ENCODE measurements at regions not wholly inside any gene's neighbourhood (a gene's known extent, or its start where the extent isn't known, plus 50 kb on each side); places are given as distances from the start of the nearest gene placed in this dataset.

- no peak for DNase-seq
These were observed 51.0 kb upstream of the VEGFC start for GRCh38 chr4:176843710-176844109.

GRCh38 chr4:176844448-176844847, 51.7 kb upstream of the VEGFC start:
- DNase-seq, result no peak

- no peak for DNase-seq
These were observed 52.9 kb upstream of the VEGFC start for GRCh38 chr4:176845636-176846035.

GRCh38 chr4:176849076-176849475, 56.4 kb upstream of the VEGFC start:
- DNase-seq, result no peak

DNA sequence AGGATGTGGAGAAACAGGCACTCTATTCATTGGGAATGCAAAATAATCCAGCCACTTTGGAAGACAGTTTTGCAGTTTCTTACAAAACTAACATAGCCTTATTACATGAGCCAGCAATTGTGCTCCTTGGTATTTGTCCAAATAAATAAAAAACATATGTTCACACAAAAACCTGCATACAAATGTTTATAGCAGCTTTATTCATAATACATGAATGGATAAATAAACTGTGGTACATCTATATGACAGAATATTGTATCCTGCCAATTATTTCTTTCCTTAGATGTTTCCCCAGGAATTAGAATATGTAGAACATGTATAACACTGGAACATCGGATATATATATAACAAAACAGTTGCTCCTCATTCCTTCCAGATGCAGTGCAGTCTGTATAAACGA, 57.7 kb upstream of the VEGFC start:
- no peak for DNase-seq

- DNase-seq, result no peak
These were observed 63.7 kb upstream of the VEGFC start for GRCh38 chr4:176856421-176856820.

DNA sequence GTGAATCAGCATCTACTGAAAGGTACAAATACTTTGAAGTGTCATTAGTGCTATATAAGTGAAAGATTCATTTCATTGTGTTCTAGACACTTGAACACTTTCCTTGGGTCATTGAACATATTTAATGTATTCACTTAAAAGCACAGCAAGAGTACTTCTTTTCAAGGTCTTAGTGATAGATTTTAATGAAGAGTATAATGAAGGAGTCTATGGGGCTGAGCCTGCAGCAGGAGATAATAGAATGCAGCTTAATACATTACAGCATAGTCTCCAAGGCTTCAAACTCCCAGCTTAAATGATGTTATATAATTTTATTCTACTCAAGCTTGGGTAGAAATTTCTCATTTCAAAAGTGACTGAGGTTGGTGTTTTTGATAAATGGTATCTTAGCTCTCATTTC, 66.1 kb upstream of the VEGFC start:
- no peak for DNase-seq

DNA sequence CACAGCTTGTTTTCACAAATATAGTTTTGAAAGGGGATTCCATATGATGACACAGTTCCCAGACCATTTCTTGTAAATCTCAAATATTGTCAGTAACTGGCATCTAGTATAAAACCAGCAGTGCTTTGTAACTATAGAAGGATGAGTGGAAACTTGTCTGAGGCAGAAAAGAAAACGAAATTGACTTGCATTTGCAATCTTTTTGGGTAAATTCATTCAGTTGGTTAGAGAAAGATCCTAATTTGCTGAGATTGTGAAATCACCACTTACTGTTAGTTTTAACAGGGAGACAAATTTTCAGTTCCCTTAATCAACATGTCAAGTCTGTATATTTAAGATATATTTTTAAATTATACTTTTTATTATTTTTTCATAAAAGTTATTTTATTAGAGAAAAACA, 71.5 kb upstream of the VEGFC start:
- DNase-seq, result no peak

DNA sequence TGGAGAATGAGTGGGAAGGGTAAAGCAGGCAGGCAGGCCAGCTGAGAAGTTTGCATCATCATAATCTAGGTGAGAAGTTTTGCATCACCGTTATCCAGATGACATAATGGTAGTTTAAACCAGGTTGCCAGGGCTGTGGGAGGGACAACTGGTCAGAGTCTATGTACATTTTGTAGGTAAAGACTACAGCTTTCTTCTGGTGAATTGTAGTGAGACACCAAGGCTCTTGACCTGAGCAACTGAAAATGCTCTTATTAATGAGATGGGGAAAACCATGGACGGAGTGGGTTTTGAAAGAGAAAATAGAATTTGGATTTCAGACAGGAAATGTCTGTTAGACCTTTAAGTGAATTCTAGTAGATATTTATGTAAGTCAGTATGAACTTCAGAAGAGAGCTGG, 76.0 kb upstream of the VEGFC start:
- no peak for DNase-seq

- no peak for DNase-seq
These were observed 79.7 kb upstream of the VEGFC start for GRCh38 chr4:176872461-176872860.

DNA sequence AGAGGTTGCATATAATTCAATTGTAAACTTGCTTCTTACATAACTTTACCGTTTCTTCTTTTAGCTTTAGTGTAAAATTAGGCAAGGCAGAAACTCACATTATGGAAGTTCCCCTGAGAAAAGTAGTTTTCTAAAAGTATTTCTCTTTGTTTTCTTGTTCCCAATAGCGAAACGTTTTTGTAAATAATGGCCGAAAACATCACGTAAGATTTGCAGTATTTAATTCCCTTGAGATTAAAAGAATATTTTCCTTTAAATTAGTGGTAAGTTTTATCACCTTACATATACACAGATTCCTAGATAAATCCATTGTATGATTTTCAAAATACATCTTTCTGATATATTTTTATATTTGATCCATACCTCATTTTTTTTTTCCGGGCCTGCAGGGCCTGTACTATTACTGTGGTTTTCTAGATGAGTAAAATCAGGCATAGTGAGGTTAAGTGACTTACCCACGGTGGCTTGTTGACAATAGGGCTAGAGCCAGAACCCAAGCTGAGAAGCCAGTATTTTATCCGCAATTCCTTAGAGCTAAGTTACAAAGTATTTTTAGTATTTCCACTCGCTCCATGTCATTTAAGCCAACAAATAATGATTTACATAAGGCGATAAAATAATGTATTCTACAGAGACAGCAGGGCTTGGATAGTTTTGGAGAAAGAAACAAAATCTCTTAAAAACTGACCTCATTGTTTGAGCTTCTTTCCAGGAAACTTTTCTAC, 82.2 kb upstream of the VEGFC start:
- peak; percentile 41 for DNase-seq

DNA sequence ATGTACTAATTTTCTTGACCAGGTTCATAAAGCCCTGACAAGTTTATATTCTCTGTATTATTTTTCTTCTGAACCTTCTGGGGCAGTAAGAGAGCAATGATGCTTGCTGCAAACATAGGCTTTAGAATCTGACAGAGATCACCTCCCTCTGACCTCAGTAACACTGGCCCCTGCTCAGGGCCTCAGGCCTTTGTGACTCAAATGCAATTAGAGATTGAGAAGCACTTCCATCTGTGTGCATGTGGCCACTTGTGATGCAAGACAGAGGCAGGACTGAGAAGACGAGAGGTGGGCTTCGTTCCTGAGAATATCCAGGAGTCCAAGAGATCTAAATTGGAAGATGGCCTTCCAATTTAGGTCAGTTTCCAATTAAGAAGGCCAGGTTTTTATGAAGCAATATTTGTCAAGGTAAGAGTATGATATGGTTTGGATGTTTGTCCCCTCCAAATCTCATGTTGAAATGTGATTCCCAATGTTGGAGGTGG, 82.8 kb upstream of the VEGFC start:
- DNase-seq, result peak; percentile 41

DNA sequence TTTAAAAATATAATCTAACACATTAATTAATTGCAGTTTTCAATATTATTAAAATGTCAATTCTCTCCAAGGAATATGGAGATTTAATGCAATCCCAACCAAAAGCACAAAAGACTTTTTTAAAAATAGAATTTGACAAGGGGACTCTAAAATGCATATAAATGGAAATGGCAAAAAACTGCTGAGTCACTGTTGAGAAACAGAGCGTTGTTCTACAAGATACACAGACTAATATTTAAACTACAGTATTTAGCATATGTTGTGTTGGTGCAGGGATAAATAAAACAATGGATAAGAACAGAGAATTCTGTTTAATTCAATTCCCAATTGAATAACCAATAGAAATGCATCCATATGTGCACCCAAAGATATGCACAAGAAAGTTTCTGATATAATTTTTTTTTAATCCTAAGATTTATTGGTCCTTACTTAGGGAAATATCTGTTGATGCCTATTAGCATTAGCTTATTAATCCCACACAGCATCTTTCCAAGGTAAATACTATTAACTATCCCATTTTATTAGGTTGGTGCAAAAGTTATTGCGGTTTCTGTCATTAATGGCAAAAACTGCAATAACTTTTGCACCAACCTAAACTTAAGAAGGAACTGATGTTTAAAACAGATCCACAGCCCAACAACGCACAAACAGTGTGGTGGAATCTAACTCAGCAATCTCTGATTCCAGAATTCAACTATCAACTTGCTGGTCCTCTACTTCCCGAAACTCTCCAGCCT, 86.8 kb upstream of the VEGFC start:
- no peak for DNase-seq

DNA sequence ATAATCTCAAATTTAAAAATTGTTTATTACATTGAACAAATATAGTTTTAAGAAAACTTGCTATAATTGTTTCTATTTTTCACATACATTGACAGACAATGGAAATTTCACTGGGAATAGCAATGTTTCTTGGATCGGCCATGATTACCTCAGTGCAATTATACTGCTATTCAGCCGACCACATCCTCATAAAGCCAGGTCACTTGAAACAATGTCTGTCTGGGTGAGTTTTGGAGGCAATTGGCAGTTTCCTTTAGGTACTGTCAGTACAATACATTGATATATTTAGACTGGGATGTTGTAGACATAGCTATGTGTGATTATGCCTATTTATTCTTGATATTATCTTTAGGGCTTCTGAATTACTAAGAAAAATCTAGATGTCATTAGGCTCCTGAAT, 89.5 kb upstream of the VEGFC start:
- no peak for DNase-seq

- no peak for DNase-seq
These were observed 90.4 kb upstream of the VEGFC start for GRCh38 chr4:176883108-176883550.

GRCh38 chr4:176883681-176884418, 91.1 kb upstream of the VEGFC start:
- no peak for DNase-seq

- DNase-seq, result no peak
These were observed 92.5 kb upstream of the VEGFC start for GRCh38 chr4:176885224-176885623.

DNA sequence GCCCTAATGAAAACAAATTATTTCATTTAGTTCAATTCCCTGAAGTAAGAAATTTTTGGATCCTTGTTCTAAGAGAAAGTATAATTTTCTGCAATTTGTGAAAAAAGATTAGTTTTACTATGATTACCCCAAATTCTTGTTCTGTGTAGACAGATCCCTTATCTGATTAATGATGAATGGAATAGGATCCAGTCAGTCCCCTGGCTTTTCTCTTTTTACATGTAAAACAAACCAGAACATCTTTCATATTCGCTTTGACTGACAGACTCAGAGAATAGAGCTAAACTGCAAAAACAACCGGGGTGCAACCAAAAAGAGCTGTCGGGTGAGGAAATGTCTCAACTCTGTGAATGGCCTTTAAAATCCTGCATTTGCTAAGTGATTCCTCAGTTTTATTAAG, 93.4 kb upstream of the VEGFC start:
- no peak for DNase-seq

DNA sequence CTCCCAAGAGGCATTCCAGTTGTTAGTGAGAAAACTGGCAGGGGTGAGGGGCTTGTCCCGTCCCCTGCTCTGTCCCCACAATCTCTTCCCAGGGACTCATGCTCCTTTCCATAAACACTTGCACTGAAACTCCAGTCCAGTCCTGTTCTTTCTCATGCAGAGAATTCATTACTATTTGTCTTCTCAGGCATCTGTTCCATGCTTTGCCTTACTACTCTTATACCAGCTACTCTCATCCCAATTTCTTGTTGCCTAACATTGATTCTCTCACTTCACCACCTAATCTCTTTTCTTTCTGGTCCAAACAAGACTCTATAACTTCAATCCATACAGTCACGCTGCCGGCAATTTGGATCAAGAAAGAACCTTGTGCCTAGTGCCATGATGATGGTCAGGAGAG, 97.1 kb upstream of the VEGFC start:
- no peak for DNase-seq

GRCh38 chr4:176894498-176894897, 101.8 kb upstream of the VEGFC start:
- DNase-seq, result no peak

GRCh38 chr4:176896211-176896610, 103.5 kb upstream of the VEGFC start:
- DNase-seq, result no peak

GRCh38 chr4:176897226-176897625, 104.5 kb upstream of the VEGFC start:
- no peak for DNase-seq

GRCh38 chr4:176898791-176899190, 106.1 kb upstream of the VEGFC start:
- DNase-seq, result no peak

All from right hindlimb (tissue), 1 donor.